NCI-H446 (cell line): ENCODE measurements at regions not wholly inside any gene's neighbourhood (a gene's known extent, or its start where the extent isn't known, plus 50 kb on each side); places are given as distances from the start of the nearest gene placed in this dataset.
"Not testable (repeated sequence)": the region's sequence is repeated elsewhere in the genome, so short reads cannot be mapped to it uniquely, and the experiment has no call there.

Experiments used
- DNase-seq, 2 experiments: peaks; one replicate each; lab custom pipeline; 2025; lab: John Stamatoyannopoulos, UW

DNA sequence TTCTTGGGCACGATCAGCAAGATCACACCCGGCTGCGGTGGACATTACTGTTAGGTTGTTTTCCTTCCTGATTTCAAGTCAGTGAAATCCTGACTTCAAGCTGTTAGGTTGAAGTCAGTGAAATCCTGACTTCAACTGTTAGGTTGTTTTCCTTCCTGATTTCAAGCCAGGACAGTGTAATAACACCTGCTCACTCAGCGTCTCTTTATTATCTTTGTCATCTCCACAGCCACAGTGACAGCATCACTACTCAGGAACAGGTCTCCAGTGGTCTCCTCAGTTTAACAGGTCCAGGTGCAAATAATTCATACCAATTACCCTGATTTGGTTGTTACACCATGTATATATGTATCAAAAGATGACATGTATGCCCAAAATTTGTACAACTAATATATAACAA, 208.1 kb upstream of the REG3G start:
- no peak for DNase-seq

DNA sequence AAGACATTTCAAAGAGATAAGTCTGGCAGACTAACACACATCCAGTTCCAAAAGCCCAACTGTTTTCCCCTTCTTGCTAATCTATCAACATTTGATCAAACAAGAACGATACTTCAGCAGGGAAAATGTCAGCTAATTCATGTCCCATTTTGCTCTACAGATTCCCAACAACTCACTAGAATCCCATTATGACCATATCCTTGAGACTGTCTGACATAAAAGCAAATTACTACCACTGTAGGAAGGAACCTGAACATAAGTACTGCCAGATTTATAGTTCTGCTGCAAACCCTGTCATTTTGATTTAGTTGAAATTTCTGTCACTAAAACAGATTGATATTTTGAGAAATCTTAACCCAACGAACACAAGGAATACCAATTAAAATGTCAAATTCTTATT, 193.0 kb upstream of the REG3G start:
- no peak for DNase-seq

DNA sequence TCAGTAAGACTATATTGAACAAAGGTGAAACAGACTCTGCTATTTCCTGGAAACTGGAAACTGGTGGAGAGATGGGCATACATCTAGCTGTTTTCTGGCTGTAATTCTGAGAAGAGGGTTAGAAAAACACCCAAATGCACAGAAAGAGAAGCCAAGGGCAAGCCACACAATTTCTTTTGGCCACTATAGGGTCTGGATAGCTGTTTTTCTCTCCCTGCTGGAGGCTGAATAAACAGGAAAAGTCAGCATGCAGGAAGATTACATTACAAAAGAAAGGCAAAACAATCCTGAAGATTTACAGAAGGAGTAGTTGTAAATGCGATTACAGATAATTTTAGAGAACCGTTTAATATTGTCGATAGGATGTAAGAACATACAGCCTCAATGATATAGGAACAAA, 186.2 kb upstream of the REG3G start:
- DNase-seq = no peak

DNA sequence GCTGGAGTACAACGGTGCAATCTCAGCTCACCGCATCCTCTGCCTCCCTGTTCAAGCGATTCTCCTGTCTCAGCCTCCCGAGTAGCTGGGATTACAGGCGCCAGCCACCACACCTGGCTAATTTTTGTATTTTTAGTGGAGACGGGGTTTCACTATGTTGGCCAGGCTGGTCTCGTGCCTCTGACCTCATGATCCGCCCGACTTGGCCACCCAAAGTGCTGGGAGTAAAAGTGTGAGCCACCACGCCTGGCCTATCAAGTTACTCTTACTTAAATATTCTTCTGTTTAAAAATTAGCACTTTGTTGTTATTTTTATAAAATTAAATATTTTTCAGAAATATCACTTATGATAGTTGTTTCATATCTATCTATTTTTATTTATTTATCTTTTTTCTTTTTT, 185.2 kb upstream of the REG3G start:
- DNase-seq = not testable (repeated sequence)

DNA sequence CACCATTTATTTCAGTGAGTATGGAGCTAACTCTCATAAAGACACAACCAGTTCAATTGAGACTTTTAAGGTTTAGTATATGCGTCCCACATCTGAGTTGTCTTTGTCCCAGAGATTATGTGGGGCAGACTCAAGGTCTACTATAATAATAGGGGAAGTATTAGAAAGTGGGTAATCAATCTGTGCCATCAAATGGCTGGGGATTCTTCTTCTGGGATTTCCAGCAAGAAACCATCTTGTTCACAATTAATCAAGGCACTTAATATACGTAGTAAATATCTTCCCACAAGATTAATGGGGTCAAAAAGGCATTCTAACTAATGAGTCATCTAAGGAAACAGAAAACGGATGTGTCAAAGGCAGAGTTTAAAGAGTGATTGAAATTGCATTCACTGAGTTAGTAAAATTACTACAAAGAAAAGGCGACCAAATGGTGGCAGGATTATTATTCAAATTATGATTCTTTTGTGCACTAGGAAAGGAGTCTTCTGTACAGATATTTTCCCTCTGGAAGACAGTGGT, 179.8 kb upstream of the REG3G start:
- DNase-seq = no peak

GRCh38 chr2:78861546-78861945, 164.0 kb upstream of the REG3G start:
- DNase-seq = peak in 1 of 2 experiments; percentile 35

- DNase-seq = no peak
Observed at GRCh38 chr2:78864205-78864604, 161.3 kb upstream of the REG3G start.

DNA sequence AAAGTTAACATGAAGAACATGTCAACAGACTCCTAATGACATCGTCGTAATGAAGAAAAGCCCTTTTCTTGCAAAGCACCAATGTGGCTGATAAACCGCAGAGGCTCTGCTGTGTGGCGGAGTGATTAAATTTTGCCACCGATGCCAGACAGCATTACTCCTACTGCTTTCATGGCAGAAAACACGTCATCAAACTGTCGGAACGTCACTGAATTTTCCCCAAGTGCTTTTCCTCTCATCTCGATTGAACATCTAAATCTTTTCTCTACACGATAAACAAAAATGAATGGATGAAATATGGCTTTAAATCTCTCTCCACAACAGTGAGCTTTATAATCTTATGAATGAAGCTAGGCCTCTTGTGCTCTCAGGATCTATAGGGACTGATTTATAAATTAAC, 159.8 kb upstream of the REG3G start:
- no peak for DNase-seq

GRCh38 chr2:78870343-78870967, 155.0 kb upstream of the REG3G start:
- no peak for DNase-seq

GRCh38 chr2:78873526-78873925, 152.0 kb upstream of the REG3G start:
- peak in 1 of 2 experiments; percentile 34 for DNase-seq

DNA sequence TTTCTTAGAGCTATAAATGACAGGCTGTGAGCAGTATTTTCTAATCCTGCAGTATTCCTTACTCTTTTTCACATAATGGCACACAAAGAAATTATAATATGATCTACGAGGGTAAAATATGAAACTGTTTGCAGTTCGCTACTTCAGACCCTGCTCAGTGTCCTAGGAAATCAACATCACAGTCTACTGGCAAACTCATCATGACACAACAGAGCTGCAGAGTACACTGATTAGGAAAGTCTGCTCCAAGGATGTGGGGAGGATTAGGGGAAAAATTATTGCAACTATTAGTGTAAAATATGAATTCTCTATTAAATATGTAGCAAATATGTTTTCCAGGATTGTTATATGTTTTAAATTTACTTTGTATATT, 149.2 kb upstream of the REG3G start:
- DNase-seq = peak in 1 of 2 experiments; percentile 63

DNA sequence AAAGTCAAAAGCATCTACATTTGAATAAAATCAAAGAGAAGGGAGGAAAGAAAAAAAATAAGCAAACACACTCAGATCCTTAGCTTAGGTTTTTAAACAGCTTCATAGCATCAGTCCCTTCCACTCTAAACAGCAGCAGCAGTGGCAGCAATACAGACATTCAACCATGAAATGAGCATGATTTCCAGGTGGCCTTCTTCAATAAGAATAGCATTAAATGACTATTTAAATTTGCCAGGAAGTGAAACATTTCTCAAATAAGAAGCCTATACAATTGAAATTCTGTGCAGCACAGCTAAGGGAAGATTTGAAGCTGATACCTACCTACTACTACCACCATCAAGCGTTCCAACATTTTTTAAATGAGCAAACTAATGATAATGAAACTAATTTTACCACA, 138.1 kb upstream of the REG3G start:
- no peak for DNase-seq

DNA sequence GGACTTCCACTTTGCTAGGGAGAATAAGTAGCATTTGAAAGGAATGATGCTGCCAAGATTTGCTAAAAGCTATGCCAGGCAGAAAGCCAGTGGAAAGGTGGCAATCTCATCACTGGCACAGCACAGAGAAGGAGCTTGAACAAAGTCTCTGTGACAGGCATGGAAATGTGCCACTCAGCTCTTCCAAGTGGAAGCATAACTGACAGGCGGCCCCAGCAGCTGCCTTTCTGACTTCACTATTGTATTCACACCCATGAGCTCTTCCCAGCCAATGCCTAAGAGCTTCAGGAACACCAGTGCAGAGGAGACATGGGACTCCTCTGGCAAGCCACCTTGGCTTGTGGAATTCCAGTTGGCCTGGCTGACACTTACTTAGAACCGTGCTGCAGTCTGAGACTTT, 134.6 kb upstream of the REG3G start:
- DNase-seq = peak in 1 of 2 experiments; percentile 47

GRCh38 chr2:78892295-78892694, 133.2 kb upstream of the REG3G start:
- no peak for DNase-seq

DNA sequence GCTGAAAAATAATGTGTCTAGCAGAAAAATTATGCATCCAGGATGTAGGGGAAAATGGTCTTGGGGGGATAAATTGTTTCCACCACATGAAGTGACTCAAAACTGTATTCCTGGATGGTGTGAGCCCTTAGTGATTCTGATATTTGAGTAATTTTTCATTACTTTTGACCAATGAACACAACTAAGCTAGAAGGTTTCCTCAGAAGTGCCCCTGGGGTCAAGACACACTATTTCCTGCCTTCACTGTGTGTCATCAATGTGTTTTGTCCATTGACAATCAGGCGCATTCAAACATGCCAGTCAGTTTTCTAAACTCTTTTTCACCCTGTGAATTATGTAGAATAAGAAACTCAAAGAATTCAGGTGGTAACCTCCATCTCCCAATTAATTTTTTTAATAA, 130.5 kb upstream of the REG3G start:
- no peak for DNase-seq

DNA sequence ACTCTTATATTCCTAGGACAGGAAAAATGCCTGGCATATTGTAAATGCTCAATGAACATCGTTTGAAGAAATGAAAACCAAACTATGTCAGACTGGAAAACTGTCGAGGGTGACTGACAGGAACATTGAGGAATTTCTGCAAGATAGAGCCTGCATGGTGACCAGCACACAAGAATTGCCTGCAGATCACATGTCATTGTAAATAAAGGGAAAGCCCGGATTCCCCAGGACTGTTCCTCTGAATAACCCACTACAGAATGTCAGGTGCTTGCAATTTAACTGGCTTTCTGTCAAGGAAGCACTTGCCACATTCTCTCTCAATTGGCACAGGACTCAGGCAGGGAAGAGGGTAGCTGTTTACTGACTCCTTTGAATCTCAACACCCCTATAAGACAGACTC, 129.0 kb upstream of the REG3G start:
- no peak for DNase-seq

- DNase-seq = no peak
Observed at GRCh38 chr2:78907089-78907488, 118.4 kb upstream of the REG3G start.

DNA sequence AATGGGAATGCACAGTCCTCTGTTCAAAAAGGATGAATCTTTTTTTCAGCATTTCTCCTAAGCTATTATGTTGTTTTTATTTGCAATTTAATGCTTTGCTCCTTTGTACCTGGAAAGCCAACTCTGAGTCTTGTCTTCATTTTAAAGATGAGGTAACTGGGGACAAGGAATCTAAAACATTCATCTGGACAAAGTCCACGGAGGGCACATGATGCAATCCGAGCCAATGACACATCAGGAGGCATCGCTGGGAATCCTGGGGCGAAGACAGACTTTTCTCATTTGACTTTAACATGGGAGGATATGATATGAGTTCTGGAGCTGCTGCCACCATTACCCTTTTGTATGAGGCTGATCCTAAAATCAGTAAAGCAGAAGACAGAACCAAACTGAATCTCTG, 116.5 kb upstream of the REG3G start:
- DNase-seq = no peak

DNA sequence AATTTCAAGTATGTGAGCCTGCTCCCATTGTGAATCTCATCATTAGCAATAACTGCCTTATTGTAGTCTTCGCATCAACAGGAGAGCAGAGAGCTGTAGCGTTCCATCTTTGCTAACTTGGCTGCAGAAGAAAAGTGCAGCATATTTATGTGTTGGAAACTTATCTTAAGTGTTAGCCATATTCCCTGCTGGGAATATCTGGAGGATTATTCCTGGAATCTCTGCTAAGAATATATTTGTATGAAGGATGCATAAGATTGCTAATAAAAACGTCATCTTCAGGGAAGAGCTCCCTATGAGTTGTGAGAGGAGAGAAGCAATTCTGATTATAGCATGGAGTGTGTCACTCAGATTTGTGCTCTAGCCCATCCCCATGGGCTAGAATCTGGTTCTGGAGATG, 115.1 kb upstream of the REG3G start:
- DNase-seq = no peak

DNA sequence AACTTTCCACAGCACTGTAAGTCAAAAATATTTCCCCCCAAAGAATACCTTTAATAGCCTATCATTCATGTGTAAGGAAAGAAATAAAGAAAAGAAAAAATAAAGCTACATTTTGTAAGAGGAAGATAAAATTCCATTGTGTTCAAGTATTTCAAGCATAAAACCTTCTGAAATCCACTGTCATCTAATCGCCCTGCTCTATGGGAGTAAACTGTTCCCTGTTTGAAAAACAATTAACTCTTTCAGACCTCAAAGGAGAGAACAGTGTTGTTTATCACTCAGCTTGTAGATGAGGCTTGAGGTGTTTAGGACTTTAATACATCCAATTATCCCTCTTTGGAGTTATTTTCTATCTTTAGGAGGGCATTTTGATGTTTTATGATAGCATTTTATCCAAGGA, 112.2 kb upstream of the REG3G start:
- no peak for DNase-seq

DNA sequence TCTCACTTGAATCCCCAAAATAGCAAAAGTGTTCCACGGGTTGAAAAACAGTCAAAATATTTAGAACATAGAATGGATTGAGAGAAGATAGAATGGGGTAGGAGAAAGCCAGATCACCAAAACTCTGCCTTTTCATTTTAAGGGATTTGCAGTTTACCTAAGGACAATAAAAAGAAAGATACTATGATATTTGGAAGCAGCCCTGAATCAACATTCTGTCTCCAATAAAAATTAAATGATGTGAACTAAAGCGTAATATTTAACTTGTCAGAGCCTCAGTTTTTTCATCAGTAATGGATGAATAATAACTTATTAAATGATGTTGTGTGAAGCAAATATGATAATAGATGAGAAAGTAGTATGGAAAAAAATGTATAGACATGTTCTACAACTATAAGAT, 100.2 kb upstream of the REG3G start:
- no peak for DNase-seq

GRCh38 chr2:78928502-78928901, 97.0 kb upstream of the REG3G start:
- no peak for DNase-seq

DNA sequence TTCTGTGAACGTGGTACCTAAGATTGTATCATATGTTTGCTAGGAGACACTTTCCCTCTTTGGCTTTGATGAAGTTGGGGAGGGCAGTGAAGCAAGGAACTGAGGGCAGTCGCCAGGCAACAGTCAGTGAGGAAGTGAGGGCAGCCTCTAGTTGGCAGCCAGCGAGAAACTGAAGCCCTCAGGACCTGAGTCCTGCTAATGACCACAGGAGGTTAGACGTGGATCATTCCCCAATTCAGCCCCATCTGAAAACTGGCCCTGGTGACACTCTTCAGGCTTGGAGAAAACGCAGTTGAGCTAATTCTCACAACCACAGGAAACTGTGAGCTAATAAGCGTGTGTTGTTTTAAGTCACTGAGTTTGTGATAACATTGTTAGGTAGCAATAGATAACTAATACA, 84.5 kb upstream of the REG3G start:
- no peak for DNase-seq

- no peak for DNase-seq
Observed at GRCh38 chr2:78941751-78942150, 83.8 kb upstream of the REG3G start.

- no peak for DNase-seq
Observed at GRCh38 chr2:78963881-78964280, 61.6 kb upstream of the REG3G start.
